Progenitor cell of endocrine pancreas (in vitro differentiated cells): ENCODE measurements at regions not wholly inside any gene's neighbourhood (a gene's known extent, or its start where the extent isn't known, plus 50 kb on each side); places are given as distances from the start of the nearest gene placed in this dataset.

Experiments
- DNase-seq: peaks from one replicate; pipeline ENCODE4 v3.0.0; 2021; ENCODE audit warnings: low spot score; ENCODE audit not compliant: unreplicated experiment
- H3K27ac Mint-ChIP-seq: 2 replicates; pipeline ENCODE4 v1.8.0; 2021; ENCODE audit warnings: mild to moderate bottlenecking, moderate library complexity, mixed read lengths
- H3K27me3 Mint-ChIP-seq: 2 replicates; pipeline ENCODE4 v1.8.0; 2021; ENCODE audit warnings: mixed read lengths
- H3K36me3 Mint-ChIP-seq: 2 replicates; pipeline ENCODE4 v1.8.0; 2022; ENCODE audit warnings: mixed read lengths; ENCODE audit not compliant: insufficient read depth
- H3K4me1 Mint-ChIP-seq: 2 replicates; pipeline ENCODE4 v1.8.0; 2021; ENCODE audit warnings: low read depth, mixed read lengths
- H3K4me3 Mint-ChIP-seq: 2 replicates; pipeline ENCODE4 v1.8.0; 2021; ENCODE audit warnings: low read depth, mild to moderate bottlenecking, moderate library complexity, mixed read lengths
- H3K9me3 Mint-ChIP-seq: 2 replicates; pipeline ENCODE4 v1.8.0; 2021; ENCODE audit warnings: low read depth, mixed read lengths
- CTCF ChIP-seq: fragments of 200-600 bp; sonication (generic); IDR thresholded peaks from one replicate; pipeline ENCODE4 v1.5.0; 2021; ENCODE audit warnings: antibody characterized with exemption, mild to moderate bottlenecking; ENCODE audit not compliant: unreplicated experiment

GRCh38 chr14:100644383-100644782 lies 57.2 kb upstream of the BEGAIN start:
- TF ChIP-seq CTCF = no peak
- Mint-ChIP-seq H3K4me1 (no peaks in the 10 kb centered on the region), H3K9me3 (no peaks in the 10 kb centered on the region), H3K27ac (no peak overlapping the region), H3K4me3 (no peak overlapping the region), H3K27me3 (peaks cover 17% of the 10 kb centered on the region), H3K36me3 (no peaks in the 10 kb centered on the region)
- no peak for DNase-seq

- H3K4me3 Mint-ChIP-seq = no peak overlapping the region
- H3K9me3 Mint-ChIP-seq = no peaks in the 10 kb centered on the region
- no peaks in the 10 kb centered on the region for H3K36me3 Mint-ChIP-seq
- no peak overlapping the region for H3K27ac Mint-ChIP-seq
- H3K27me3 Mint-ChIP-seq = peaks cover 16% of the 10 kb centered on the region
- no peaks in the 10 kb centered on the region for H3K4me1 Mint-ChIP-seq
- TF ChIP-seq CTCF = no peak
- no peak for DNase-seq
These were observed 57.6 kb upstream of the BEGAIN start for GRCh38 chr14:100644784-100645183.

GRCh38 chr14:100645196-100645981 lies 58.2 kb upstream of the BEGAIN start:
- peak; percentile 79 for TF ChIP-seq CTCF
- DNase-seq = peak; percentile 73
- Mint-ChIP-seq H3K27ac (no peak overlapping the region), H3K4me1 (no peaks in the 10 kb centered on the region), H3K9me3 (no peaks in the 10 kb centered on the region), H3K4me3 (no peak overlapping the region), H3K27me3 (peaks cover 12% of the 10 kb centered on the region), H3K36me3 (no peaks in the 10 kb centered on the region)

GRCh38 chr14:100645982-100646314 lies 58.7 kb upstream of the BEGAIN start:
- no peaks in the 10 kb centered on the region for H3K9me3 Mint-ChIP-seq
- no peak overlapping the region for H3K27ac Mint-ChIP-seq
- no peaks in the 10 kb centered on the region for H3K36me3 Mint-ChIP-seq
- TF ChIP-seq CTCF = no peak
- no peaks in the 10 kb centered on the region for H3K4me1 Mint-ChIP-seq
- DNase-seq = no peak
- H3K4me3 Mint-ChIP-seq = no peak overlapping the region
- H3K27me3 Mint-ChIP-seq = peaks cover 11% of the 10 kb centered on the region

GRCh38 chr14:100648474-100649172 lies 61.4 kb upstream of the BEGAIN start:
- no peak overlapping the region for H3K27ac Mint-ChIP-seq
- no peaks in the 10 kb centered on the region for H3K4me1 Mint-ChIP-seq
- H3K4me3 Mint-ChIP-seq = no peak overlapping the region
- no peak for TF ChIP-seq CTCF
- no peaks in the 10 kb centered on the region for H3K9me3 Mint-ChIP-seq
- peaks cover 19% of the 10 kb centered on the region for H3K27me3 Mint-ChIP-seq
- H3K36me3 Mint-ChIP-seq = no peaks in the 10 kb centered on the region
- no peak for DNase-seq
